Left renal cortex interstitium (tissue), 4 donors: ENCODE measurements at regions not wholly inside any gene's neighbourhood (a gene's known extent, or its start where the extent isn't known, plus 50 kb on each side); places are given as distances from the start of the nearest gene placed in this dataset.

Experiments
- DNase-seq, 4 donors: peaks; one replicate each; pipeline ENCODE4 v3.0.0-alpha.2; 2013; ENCODE audit warnings: low read depth in 4 of 4, low spot score in 2 of 4, missing footprints in 1 of 4

DNA sequence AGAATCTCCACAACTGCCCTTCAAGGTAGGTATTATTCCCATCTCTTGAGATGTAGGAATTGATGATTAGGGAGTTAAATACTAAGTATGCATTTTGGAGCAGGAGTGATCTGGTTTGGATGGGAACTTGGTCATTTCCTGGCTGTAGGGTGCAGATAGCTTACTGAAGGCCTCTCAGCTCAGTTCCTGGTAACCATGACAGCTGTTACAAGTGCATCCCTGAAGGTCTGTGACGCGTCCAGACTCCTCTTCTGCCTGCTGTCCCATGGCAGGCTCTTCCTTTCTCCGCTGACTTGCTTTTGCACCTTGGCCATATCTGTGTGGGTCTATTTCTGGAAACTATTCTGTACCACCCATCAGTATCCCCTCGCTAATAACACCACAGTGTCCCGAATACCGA is 387.8 kb downstream of the ZNF536 start:
- DNase-seq: no peak

DNA sequence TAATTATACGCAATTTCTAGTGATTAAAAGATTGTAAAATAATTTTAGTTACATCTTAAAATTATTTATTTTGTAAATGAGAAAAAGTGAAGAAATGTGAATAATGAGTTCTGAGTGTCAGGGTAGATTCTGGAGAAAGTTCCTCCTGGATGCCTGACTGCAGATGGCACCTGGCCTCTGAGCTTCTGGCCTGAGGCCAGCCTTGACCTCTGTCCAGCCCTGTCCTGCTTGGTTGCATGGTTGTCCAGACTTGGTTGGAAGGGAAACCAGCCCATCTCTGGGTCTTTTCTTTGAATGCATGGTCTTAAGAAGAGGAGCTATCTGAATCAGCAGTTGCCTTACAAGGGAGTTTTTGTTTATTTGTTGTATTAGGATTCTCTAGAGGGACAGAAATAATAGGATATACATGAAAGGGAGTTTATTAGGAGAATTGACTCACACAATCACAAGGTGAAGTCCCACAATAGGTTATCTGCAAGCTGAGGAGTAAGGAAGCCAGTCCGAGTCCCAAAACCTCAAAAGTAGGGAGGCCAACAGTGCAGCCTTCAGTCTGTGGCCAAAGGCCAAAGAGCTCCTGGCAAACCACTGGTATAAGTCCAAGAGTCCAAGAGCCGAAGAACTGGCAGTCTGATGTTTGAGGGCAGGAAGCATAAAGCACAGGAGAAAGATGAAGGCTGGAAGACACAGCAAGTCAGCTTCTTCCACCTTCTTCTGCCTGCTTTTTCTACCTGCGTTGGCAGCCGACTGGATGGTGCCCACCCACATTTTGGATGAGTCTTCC is 385.8 kb downstream of the ZNF536 start:
- no peak for DNase-seq

GRCh38 chr19:30757104-30757836 is 385.1 kb downstream of the ZNF536 start:
- DNase-seq: no peak

- DNase-seq: no peak
Observed at GRCh38 chr19:30755581-30755980, 383.4 kb downstream of the ZNF536 start.

GRCh38 chr19:30754162-30754561 is 382.0 kb downstream of the ZNF536 start:
- DNase-seq: no peak

GRCh38 chr19:30752876-30753275 is 380.7 kb downstream of the ZNF536 start:
- no peak for DNase-seq

DNA sequence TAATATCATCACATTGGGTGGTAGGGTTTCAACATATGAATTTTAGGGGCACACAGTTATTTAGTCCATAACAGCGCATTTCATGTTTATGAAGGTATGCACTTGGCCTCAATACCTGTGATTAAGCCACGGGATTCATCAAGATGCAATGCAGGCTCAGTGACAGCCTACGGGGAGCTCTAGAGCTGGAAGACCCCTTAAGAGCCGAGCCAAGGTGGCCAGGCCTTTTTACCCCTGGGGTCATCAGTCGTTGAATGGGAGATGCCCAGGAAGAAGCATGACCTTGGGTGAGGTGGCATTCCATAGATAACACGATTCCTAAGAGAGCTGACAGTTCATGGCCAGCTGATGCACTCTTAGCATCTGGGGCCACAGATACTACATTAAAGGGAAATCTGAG is 380.0 kb downstream of the ZNF536 start:
- DNase-seq: no peak

GRCh38 chr19:30745476-30745985 is 373.3 kb downstream of the ZNF536 start:
- DNase-seq: no peak

GRCh38 chr19:30744741-30745475 is 372.7 kb downstream of the ZNF536 start:
- DNase-seq: no peak

DNA sequence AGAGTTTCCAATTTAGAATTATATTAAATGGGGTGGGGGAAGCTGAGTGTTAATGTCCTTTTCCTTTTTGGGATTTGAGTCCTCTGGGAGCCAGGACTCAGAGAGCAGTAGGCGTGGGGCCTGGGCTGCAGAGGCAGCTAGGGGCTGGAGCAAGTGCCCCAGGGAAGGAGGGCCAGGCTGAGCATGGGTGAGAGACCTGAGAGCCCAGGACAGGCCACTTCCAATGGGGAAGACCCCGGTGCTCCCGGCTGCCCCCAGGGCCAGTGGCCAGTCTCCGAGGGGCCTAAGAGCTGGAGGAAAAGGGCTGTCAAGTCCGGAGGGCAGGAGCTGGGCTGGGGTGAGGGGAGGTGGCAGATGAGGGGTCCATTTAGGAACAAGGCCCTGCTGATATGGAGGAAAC is 371.5 kb downstream of the ZNF536 start:
- no peak for DNase-seq

- no peak for DNase-seq
Observed at GRCh38 chr19:30743011-30743410, 370.8 kb downstream of the ZNF536 start.

GRCh38 chr19:30742406-30742938 is 370.3 kb downstream of the ZNF536 start:
- DNase-seq: no peak

DNA sequence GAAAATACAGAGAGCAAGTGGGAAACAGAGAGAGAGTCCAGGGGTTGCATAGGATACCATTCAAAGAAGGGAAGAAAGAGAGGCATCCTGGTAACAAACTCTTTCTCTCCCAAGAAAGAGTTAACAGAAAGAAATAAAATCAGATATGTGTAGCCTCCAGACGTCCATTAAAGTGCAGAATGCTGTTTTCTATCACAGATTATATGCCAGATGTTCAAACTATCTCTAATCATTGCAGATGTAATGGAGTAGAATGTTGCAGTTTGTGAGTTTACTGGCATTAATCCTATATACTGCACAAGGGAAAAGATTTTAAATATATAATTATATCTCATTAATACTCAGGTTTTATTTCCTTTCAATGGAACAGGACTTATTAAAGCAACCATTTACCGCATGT is 369.4 kb downstream of the ZNF536 start:
- no peak for DNase-seq

- no peak for DNase-seq
Observed at GRCh38 chr19:30739394-30739793, 367.2 kb downstream of the ZNF536 start.

DNA sequence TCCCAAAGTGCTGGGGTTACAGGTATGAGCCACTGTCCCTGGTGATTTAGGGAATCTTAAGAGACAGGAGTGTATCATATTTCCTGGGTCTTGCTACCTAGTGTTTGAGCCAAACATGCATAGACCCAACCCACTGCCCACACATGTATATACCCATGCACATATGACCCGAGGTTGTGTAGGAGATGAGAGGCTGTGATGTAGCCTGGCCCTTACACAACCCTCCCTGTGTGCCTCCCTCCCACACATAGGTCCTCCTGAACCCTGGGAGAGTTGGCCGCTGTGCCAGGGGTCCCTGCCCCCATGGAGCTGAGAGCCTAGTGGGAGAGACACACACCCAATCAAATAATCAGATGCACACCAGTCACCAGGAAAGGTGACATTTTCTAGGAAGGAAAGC is 365.9 kb downstream of the ZNF536 start:
- DNase-seq: no peak

GRCh38 chr19:30734669-30735068 is 362.5 kb downstream of the ZNF536 start:
- no peak for DNase-seq

- DNase-seq: no peak
Observed at GRCh38 chr19:30733826-30734550, 361.8 kb downstream of the ZNF536 start.

DNA sequence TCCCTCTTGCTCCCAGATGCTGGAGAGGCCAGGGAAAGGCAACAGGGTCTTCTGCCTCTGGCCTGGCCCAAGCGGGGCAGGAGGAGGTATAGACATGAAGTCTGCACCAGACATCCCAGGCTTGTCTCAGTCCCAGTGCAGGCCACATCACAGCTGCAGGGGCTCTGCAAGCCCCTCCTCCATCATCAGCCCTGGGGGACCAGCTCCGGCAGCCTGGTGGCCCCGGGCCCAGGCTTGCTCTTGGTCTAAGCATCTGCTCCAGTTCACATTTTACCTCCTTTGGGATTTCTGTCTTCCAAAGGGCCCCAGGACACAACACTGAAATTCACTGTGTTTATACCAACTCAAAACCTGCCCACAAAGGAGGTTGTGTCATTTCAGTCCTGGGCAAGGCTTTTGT is 359.4 kb downstream of the ZNF536 start:
- no peak for DNase-seq

DNA sequence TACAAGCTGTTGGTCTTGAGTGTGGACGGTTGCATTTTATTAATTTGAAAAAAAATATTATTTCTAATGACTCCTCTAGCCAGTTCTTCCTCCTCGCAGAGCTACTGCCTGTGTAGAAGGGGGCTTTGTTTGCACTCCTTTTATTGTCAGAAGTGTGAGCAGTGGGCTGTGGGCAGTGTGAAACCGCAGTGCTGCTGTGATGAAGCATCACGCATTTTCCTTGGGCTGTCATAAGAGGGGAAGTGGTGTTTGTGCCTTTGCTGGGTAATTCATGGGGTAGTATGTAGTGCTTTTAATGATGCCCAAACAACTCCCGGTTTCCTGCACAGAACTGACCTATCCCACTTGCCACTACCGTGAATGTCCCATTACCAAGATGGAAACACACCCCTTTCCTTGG is 357.3 kb downstream of the ZNF536 start:
- DNase-seq: no peak

DNA sequence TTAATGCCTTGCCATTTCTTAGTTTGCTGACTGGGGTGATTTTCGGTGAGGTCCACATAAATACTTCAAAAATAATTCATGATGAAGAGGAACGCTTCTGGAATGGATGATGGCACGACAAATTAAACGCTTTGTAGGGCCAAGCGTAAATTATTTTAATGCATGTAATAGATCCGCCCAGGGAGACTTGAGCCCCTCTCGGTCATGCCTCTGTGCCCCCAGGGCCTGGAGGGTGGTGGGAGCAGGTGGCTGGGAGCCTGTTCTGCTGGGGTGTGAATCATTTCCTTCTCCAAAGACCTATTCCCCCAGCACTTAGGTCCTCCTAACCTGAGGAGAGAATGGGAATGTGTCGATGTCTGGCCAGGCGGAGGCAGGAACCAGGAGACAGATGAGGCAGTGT is 350.6 kb downstream of the ZNF536 start:
- DNase-seq: no peak
